ENCODE measurements at regions not wholly inside any gene's neighbourhood (a gene's known extent, or its start where the extent isn't known, plus 50 kb on each side); places are given as distances from the start of the nearest gene placed in this dataset.

GRCh38 chrX:9357518-9358114 lies 107.2 kb upstream of the TBL1X start:
- TF ChIP-seq CTCF (IDR thresholded peaks at IDR 0.05 in 8 of 11, conservative IDR thresholded peaks at IDR 0.05 in 3 of 11), result no peak
- TF ChIP-seq POLR2A (IDR thresholded peaks at IDR 0.05), result no peak
